ENCODE measurements at regions not wholly inside any gene's neighbourhood (a gene's known extent, or its start where the extent isn't known, plus 50 kb on each side); places are given as distances from the start of the nearest gene placed in this dataset.
A peak's percentile ranks its signal among the peaks of the same experiment; 100 is the strongest.

DNA sequence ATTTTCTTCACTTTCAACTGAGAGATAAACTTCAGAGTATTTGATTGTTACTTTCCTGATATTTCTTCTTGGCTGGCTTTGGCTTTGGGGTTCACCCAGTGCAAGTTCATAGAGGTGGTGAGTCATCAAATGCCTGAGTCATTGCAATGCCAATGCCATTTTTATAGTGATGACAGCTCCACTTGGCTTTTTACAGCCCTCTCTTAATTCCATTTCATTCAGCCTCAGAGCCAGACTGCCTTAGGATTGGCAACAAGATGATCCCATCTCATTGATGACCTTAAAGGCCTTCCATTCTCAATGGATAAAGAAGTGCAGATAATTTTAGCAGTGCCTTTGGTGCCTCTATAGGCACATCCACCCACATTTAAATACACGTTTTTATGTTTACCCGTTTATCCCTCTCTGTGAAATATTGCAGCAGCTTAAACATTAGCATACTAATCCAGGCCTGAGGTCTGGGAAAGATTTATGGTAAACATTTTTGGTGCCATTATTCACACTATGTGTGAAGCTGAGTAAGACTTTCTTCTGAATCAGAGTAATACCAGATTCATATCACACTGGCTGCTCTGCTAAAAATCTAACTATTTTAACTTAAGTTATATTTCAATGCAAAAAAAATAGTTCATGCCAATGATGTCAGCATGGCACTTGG is 88.9 kb upstream of the TYRP1 start:
- TF ChIP-seq POLR2A (IDR thresholded peaks at IDR 0.05): no peak
- TF ChIP-seq, protein P1, sequence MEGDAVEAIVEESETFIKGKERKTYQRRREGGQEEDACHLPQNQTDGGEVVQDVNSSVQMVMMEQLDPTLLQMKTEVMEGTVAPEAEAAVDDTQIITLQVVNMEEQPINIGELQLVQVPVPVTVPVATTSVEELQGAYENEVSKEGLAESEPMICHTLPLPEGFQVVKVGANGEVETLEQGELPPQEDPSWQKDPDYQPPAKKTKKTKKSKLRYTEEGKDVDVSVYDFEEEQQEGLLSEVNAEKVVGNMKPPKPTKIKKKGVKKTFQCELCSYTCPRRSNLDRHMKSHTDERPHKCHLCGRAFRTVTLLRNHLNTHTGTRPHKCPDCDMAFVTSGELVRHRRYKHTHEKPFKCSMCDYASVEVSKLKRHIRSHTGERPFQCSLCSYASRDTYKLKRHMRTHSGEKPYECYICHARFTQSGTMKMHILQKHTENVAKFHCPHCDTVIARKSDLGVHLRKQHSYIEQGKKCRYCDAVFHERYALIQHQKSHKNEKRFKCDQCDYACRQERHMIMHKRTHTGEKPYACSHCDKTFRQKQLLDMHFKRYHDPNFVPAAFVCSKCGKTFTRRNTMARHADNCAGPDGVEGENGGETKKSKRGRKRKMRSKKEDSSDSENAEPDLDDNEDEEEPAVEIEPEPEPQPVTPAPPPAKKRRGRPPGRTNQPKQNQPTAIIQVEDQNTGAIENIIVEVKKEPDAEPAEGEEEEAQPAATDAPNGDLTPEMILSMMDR (IDR thresholded peaks at IDR 0.05): no peak
- no peaks in the 10 kb centered on the region for H3K9me3 ChIP-seq
- H3K27ac ChIP-seq: peak overlapping the region in 1 of 12 donors; percentile 43
- ATAC-seq (peak; percentile 88 to 99 (median 98)), DNase-seq (peak in 3 of 5 donors; percentile 10 to 26 (median 22))
- no peak overlapping the region for H3K4me3 ChIP-seq
- H3K27me3 ChIP-seq: no peaks in the 10 kb centered on the region
- 30 to 52% (median 41%) methylated on average over 2 of the region's 2 CpGs for WGBS, 4 donors
- no peaks in the 10 kb centered on the region for H3K36me3 ChIP-seq
- H3K4me1 ChIP-seq: peaks cover 0 to 7% (median 0%) of the 10 kb centered on the region in 12 donors
- intact Hi-C loops (cut with DNase I): no loop called here

DNA sequence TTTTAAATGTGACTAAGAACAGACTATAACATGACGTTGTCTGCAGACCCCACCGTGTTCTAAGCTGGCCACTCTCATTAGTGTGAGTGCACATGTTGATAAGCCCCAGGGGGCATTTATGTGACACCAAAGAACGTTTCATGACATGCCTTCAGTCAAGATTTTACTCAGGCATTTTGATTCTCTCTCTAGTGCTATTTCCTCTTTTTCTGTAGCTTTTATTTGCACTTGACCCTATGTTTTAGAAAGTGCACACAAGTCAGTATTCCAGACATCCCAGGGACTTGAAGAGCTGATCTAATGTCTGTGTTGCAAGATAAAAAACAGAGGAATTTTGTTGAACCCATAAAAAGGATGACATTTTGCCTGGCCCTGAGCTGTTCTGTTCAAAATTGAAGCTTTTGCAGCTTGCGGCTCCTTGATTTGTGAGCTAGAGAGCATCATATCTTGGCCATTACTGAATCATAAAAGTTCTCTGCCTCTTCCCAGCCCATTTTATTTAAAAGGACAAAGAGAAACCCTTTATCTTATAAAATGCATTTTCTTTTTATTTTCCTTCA is 80.9 kb upstream of the TYRP1 start:
- intact Hi-C loops (cut with DNase I): no loop called here
- TF ChIP-seq, protein P1 (IDR thresholded peaks at IDR 0.05): no peak
- TF ChIP-seq POLR2A (IDR thresholded peaks at IDR 0.05): no peak
- ATAC-seq (no peak), DNase-seq (no peak)
- Histone ChIP-seq H3K9me3 (no peaks in the 10 kb centered on the region), H3K4me1 (no peaks in the 10 kb centered on the region), H3K36me3 (no peaks in the 10 kb centered on the region), H3K27ac (no peak overlapping the region), H3K27me3 (no peaks in the 10 kb centered on the region), H3K4me3 (no peak overlapping the region)
- 45 to 50% (median 47%) methylated on average over 4 of the region's 4 CpGs for WGBS, 4 donors

DNA sequence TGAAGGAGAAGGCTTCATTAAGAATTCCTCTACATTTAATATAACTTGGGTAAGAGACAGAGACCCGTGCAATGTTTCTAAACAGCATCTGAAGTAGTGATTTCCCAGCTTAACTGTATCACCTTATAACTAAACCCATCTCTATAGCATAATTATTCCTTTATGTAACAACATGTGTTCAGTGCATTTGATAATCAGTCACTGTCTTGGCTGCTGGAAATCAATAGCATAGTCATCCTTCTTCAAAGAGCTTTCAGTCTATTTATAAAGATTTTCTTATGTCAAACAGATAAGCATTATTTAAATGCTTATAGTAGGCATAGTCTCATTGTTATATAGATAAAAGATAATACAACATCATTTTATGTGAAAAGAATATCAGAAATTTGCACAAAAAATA is 80.1 kb upstream of the TYRP1 start:
- 61 to 85% (median 79%) methylated on average over 1 of the region's 1 CpG for WGBS, 4 donors
- H3K4me3 ChIP-seq: no peak overlapping the region
- no peaks in the 10 kb centered on the region for H3K4me1 ChIP-seq
- no peak for TF ChIP-seq POLR2A (IDR thresholded peaks at IDR 0.05)
- TF ChIP-seq, protein P1 (IDR thresholded peaks at IDR 0.05): no peak
- H3K27me3 ChIP-seq: no peaks in the 10 kb centered on the region
- no peak overlapping the region for H3K27ac ChIP-seq
- ATAC-seq: no peak
- no peaks in the 10 kb centered on the region for H3K36me3 ChIP-seq
- DNase-seq: no peak
- H3K9me3 ChIP-seq: no peaks in the 10 kb centered on the region
- intact Hi-C loops (cut with DNase I): no loop called here

DNA sequence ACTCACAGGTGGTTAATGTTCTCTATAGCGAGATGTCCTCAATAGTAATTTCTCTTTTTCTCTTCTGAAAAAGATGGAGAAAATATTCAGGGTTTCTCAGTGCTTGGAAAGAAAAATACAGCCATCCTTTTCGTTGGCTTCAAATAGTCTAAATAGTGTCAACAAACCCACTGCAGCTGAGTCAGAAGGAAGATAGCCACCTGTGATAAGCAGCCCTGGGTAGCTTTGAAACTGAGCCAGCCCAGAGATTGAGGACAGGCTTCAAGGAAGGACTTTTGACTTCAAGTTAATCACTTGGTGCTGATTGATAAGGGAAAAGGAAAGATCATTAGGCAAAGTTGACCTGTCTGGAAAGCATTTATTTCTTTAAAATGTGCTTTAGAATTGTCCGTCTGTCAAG is 78.7 kb upstream of the TYRP1 start:
- WGBS, 4 donors: 65 to 72% (median 67%) methylated on average over 3 of the region's 3 CpGs
- intact Hi-C loops (cut with DNase I): no loop called here
- H3K36me3 ChIP-seq: no peaks in the 10 kb centered on the region

More for the DNA sequence above, 78.7 kb upstream of the TYRP1 start:
- Histone ChIP-seq H3K4me1 (no peaks in the 10 kb centered on the region), H3K9me3 (no peaks in the 10 kb centered on the region), H3K4me3 (no peak overlapping the region), H3K27me3 (no peaks in the 10 kb centered on the region), H3K27ac (no peak overlapping the region)
- ATAC-seq (no peak), DNase-seq (no peak)
- TF ChIP-seq POLR2A (IDR thresholded peaks at IDR 0.05): no peak
- TF ChIP-seq, protein P1 (IDR thresholded peaks at IDR 0.05): no peak

Measured in heart left ventricle (tissue), 16 donors.